Activated CD8-positive, alpha-beta memory T cell treated with anti-CD3 and anti-CD28 coated beads, Interleukin-2, amount 50 U/mL, for 1 hour (primary cell): ENCODE measurements at regions not wholly inside any gene's neighbourhood (a gene's known extent, or its start where the extent isn't known, plus 50 kb on each side); places are given as distances from the start of the nearest gene placed in this dataset.

Source experiments
- DNase-seq: peaks from one replicate; pipeline ENCODE4 v3.0.0-alpha.2; 2020; ENCODE audit errors: extremely low read depth

- no peak for DNase-seq
Observed at GRCh38 chr6:141316236-141316635, 816.5 kb upstream of the GJE1 start.

GRCh38 chr6:141313986-141314385 lies 818.7 kb upstream of the GJE1 start:
- DNase-seq, result no peak

DNA sequence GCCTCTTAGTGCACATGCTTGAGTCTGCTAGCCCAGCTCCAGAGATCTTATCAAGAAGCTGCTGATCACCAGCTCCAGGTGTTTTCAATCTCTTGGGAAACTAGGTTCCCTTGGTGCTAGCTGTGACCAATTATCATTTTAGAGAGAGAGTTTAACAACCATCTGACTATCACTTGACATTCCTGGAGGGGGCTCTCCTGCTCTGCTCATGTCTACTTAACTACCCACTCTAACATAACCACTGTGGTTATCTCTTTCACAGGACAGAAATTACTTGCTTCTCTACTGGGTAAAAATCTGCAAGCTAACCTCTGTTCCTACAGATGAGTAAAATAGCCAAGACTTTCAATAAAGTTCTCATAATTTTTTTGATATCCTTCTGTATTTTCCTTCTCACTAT lies 823.4 kb upstream of the GJE1 start:
- DNase-seq, result no peak

DNA sequence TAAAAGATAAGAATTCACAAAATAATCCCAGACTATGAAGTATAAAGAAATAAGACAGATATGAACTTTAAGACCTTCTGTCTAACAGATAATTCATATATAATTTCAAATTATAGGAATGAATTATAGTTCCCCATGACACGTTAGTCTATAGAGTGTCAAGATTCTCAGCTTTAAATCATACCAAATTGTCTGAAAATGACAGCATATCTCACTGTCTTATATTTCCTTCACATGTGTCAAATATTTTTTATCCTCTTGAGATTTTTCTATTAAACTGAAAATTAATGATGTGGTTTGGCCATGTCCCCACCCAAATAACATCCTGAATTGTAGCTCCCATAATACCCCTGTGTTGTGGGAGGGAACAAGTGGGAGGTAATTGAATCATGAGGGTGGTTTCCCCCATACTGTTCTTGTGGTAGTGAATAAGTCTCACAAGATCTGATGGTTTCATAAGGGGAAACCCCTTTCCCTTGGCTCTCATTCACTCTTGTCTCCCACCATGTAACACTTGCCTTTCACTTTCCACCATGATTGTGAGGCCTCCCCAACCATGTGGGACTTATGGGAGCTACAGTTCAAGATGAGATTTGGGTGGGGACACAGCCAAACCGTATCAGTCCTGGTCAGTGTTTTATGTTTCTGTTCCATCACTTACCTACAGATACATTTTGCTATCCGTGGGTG lies 825.3 kb upstream of the GJE1 start:
- DNase-seq, result no peak

- DNase-seq, result no peak
Observed at GRCh38 chr6:141303907-141304306, 828.8 kb upstream of the GJE1 start.

- no peak for DNase-seq
Observed at GRCh38 chr6:141301779-141302178, 830.9 kb upstream of the GJE1 start.

- DNase-seq, result no peak
Observed at GRCh38 chr6:141290941-141291721, 841.6 kb upstream of the GJE1 start.

DNA sequence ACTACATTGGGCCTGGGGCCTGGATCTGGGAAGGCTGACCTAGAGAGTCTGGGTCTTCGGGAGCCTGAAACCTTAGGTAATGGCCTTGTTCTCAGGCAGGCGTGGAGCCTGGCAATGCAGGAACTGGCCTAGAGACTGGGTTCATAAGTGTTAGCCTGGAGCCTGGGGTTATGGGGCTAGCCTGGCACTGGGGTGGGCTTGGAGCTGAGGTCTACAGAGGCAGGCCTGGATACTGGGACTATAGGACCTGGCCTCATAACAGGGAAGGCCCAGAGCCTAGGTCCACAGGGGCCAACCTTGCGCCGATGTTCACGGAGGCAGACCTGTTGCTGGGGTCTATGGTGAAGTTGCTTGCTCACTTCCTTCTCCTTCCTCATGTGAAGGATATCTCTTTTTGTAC lies 843.8 kb upstream of the GJE1 start:
- DNase-seq, result no peak

DNA sequence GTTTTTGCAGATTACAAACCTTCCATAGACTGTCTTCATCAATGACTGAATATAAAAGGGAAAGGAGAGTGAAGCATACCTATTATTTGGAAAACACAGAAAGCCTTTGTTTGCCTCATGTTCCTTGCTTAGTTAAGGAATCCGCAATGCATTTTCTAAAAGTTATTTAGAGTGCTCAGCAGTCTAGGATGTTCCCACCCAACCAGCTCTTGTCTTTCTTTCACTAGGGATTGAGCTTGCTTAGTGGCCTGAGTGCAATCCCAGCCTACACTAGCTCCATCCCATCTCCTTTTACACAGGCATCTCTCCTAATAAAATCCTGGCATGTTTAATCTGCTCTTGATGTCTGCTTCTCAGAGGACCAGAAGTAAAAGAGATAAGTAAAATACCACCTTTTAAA lies 850.5 kb upstream of the GJE1 start:
- DNase-seq, result no peak

DNA sequence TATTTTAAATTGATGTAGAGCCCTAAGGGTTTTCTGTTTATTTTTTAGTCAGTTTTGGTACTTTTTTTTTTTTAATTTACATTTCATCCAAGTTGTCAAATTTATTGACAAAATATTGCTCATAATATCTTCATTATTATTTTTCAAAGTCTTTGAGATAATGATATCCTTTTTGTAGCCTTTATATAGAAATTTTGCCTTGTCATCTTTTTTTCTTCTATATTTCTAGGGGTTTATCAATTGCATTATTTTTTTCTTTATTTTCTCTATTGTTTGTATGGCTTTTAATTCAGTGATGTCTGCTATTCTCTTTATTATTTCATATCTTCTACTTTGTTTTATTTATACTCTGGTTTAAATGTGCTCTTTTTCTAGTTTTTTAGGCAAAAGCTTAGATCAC lies 863.0 kb upstream of the GJE1 start:
- DNase-seq, result no peak

DNA sequence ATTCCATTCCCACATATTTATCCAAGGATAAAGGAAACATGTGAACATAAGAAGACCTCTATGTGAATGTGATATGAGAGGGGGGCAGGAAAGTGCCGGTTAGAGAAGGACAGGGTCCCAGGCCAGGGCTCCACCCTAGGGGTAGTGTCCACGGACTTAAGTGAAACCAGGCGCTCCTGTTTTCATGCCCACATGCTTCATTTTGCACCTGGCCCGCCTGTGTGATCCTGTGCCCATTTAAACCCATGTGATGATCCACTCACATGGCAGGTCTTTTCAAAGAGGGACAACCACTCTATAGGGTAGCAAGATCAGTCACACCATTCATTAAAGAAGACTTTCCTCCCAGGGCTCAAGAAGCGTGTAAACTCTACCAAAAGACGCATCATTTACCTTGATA lies 865.3 kb upstream of the GJE1 start:
- no peak for DNase-seq

DNA sequence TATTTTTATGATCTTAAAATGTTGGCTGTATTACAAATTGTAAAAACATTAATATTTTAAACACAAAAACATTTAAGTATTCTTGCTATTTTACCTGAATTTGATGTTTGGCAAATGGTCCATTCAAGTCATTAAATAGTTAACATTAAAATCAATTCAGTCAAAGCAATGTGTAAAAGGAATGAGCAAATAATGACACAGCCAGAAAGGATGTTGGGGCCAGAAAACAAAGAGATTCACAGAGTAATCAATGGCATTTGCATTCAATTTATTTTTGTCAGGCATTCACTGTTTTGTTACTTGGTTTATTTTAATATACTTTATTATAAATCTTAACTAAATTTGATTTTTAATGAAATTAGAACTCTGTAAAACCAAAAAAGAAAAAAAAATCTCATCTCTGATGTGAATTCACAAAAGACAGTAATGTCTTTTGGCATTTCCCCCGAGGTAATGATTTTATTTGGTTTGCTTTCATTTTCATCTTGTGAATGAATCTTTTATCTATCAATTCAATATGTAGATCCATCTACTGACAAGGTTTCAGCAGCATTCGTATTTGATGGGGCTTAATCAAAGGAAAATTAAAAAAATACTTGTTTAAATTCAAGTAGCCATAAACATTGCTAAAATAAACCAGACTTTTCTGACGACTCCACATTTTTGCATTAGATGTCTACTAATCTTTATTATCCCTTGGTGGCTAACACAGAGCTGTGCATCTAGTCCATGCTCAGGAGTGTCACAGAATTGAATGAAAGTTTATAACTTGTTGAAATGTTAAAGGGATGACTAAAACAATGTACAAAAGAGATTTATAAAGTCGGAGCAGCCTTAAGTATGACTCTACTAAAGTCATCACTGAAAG lies 866.7 kb upstream of the GJE1 start:
- DNase-seq, result no peak

DNA sequence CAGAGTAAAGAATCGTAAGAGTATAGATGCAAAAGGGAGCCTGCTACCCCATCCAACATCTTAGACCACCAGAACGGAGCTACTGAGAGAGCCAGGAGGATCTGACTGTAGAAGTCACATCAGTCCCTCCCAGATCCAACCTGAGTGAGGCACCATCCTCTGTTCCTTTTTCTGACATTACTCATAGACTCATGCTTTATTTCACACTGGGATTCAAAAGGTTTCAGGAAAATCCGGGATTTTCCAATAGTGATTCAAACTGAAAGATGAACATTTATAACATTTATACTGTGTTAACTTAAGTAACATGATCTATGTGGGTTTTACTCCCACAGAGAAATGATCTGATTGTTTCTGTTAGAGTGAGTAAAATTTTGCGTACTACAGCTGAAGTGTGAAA lies 868.6 kb upstream of the GJE1 start:
- no peak for DNase-seq

DNA sequence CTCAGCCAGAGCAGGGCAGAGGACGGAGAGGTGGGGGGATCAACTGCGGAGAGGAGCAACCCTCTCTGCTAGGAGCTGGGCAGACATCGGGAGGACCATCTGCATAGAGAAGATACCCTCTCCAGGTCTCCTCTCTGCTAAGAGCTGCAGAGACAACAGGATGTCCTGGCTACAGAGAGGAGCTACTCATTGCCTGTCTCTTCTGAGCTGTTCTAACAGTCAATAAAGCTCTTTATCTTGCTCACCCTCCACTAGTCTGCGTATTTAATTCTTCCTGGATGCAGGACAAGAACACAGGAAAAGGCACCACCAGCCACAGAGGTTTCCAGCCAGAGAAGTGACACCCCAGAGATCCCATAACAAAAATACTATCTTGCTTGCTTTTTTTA lies 871.1 kb upstream of the GJE1 start:
- no peak for DNase-seq

DNA sequence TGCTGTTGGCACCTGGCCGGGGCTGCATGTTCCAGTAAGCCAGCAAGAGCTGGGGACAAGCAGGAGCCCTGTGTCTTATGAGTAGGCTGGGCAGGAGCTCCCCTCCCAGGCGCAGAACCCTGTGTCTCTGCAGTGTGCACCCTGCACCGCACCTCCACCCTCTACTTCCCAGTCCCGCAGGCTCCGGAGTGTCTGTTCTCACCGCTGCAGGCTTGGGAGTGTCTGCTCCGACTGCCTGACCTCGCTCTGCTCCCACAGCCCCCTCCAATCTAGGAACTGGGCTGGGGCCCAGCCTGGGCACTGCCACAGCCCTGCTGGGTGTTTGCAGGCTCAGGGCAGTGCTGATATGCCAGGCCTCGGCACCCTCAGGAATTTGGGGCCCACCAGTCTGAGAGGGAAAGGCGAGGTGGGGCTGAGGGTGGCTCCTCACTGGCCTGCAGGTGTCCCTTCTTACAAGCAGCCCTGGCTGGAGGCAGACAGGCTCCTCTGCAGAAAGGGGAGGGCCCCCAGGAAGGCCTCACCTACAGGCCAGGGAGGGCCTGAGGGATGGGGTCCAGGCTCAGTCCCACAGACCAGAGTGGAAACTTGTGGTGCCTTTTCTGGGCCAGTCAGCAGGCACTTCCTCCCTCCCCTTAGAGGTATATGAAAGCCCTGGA lies 871.6 kb upstream of the GJE1 start:
- DNase-seq, result no peak

GRCh38 chr6:141260627-141261015 lies 872.1 kb upstream of the GJE1 start:
- DNase-seq, result no peak

DNA sequence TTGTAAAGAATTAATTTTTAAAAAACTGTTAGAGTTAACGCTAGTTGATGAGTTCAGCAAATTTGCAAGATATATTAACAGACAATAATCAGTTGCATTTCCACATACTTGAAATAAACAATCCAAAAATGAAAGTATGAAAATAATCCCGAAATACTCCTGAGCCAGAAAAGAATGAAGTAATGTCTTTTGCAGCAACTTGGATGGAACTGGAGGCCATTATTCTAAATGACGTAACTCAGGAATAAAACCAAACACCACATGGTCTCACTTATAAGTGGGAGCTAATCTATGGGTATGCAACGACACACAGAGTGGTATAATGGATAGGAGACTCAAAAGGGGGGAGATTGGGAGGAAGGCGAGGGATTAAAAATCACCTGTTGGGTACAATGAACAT lies 872.9 kb upstream of the GJE1 start:
- DNase-seq, result no peak

DNA sequence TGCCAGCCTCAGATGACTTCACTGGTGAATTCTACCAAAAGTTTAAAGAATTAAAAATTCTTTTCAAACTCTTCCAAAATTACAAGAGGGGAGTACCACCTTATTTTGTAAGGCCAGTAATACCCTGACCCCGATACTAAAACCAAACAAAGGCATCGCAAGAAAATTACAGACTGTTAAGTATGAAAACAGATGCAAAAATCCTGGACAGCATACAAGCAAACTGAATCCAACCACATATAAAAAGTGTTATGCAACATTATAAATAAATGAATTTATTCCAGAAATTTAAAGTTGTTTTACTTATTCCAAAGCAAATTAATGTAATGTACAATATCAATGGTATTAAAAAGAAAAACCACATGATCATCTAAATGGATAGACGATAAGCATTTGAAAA lies 873.6 kb upstream of the GJE1 start:
- no peak for DNase-seq

GRCh38 chr6:141258516-141258915 lies 874.2 kb upstream of the GJE1 start:
- DNase-seq, result no peak

DNA sequence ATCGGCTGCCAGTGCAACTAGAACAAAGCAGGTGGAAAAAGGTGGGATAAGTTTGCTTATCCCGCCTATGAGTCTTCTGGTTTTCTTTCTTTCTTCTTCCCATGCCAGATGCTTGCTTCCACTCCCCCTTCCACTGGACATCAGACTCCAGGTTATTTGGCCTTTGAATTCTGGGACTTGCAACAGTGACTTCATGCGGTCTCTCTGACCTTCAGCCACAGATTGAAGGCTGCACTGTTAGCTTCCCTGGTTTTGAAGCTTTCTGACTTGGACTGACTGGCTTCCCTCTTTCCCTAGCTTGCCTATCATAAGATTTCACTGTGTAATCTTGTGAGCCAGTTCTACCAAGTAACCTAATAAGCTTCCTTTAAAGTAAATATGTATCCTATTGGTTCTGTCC lies 878.4 kb upstream of the GJE1 start:
- no peak for DNase-seq

GRCh38 chr6:141252828-141253608 lies 879.7 kb upstream of the GJE1 start:
- no peak for DNase-seq
